Skeletal muscle tissue (tissue), 1 donor: ENCODE measurements at regions not wholly inside any gene's neighbourhood (a gene's known extent, or its start where the extent isn't known, plus 50 kb on each side); places are given as distances from the start of the nearest gene placed in this dataset. TPM values are rescaled to one million over a fixed set of nuclear protein-coding genes. Genes with fewer than 3 reads are reported as not detected.

ENCODE experiments used
- small RNA-seq: library from RNA; depleted of rRNA; stranded (forward); fragments of <200 nt; gene quantifications from one replicate; pipeline ENCODE3, GENCODE V24; 2014

Small RNA genes lying in the stretch of these regions (small RNA-seq; reads per million reads assigned to genes)
- gene AL596028.1 (not detected), gene RNA5SP210 (not detected)
